ENCODE measurements at regions not wholly inside any gene's neighbourhood (a gene's known extent, or its start where the extent isn't known, plus 50 kb on each side); places are given as distances from the start of the nearest gene placed in this dataset.

DNA sequence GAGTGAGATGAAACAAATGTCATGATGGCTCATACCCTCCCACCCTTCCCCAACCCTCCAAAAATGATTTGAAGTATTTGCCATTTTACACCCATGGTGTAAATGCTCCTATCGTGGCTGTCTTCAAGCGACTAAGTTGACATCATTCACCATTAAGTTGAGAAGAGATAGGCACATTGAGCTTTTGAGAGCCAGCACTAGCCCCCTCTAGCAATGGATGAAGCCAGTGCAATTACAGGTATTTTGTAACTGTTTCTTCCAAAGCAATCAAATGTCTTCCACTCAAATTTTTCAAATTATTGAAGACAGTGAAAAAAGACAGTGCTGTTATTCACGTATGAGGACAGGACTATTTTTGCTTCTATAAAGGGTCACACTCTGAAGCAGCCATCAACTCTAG, 371.5 kb upstream of the KLF4 start:
- no peak for TF ChIP-seq RXRA (IDR thresholded peaks at IDR 0.05)
- TF ChIP-seq, protein P1, sequence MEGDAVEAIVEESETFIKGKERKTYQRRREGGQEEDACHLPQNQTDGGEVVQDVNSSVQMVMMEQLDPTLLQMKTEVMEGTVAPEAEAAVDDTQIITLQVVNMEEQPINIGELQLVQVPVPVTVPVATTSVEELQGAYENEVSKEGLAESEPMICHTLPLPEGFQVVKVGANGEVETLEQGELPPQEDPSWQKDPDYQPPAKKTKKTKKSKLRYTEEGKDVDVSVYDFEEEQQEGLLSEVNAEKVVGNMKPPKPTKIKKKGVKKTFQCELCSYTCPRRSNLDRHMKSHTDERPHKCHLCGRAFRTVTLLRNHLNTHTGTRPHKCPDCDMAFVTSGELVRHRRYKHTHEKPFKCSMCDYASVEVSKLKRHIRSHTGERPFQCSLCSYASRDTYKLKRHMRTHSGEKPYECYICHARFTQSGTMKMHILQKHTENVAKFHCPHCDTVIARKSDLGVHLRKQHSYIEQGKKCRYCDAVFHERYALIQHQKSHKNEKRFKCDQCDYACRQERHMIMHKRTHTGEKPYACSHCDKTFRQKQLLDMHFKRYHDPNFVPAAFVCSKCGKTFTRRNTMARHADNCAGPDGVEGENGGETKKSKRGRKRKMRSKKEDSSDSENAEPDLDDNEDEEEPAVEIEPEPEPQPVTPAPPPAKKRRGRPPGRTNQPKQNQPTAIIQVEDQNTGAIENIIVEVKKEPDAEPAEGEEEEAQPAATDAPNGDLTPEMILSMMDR (IDR thresholded peaks at IDR 0.05; ENCODE audit: low read depth, low read length, missing input control), result no peak
- no peak for TF ChIP-seq REST (IDR thresholded peaks at IDR 0.05)
- no peak for TF ChIP-seq SP1 (IDR thresholded peaks at IDR 0.05)
- TF ChIP-seq, protein P2, sequence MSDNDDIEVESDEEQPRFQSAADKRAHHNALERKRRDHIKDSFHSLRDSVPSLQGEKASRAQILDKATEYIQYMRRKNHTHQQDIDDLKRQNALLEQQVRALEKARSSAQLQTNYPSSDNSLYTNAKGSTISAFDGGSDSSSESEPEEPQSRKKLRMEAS (IDR thresholded peaks at IDR 0.05), result no peak
- TF ChIP-seq ATF3 (IDR thresholded peaks at IDR 0.05), result no peak
- no peak for TF ChIP-seq HNF4G (IDR thresholded peaks at IDR 0.05)
- TF ChIP-seq, protein P3, sequence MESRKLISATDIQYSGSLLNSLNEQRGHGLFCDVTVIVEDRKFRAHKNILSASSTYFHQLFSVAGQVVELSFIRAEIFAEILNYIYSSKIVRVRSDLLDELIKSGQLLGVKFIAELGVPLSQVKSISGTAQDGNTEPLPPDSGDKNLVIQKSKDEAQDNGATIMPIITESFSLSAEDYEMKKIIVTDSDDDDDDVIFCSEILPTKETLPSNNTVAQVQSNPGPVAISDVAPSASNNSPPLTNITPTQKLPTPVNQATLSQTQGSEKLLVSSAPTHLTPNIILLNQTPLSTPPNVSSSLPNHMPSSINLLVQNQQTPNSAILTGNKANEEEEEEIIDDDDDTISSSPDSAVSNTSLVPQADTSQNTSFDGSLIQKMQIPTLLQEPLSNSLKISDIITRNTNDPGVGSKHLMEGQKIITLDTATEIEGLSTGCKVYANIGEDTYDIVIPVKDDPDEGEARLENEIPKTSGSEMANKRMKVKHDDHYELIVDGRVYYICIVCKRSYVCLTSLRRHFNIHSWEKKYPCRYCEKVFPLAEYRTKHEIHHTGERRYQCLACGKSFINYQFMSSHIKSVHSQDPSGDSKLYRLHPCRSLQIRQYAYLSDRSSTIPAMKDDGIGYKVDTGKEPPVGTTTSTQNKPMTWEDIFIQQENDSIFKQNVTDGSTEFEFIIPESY (IDR thresholded peaks at IDR 0.05), result no peak
- no peak for TF ChIP-seq TAF1 (conservative IDR thresholded peaks at IDR 0.05)
- no peak for TF ChIP-seq RAD21 (IDR thresholded peaks at IDR 0.05)
- no peak for TF ChIP-seq EGR1 (IDR thresholded peaks at IDR 0.05; ENCODE audit: low read depth in 2 of 2)
